ENCODE measurements at regions not wholly inside any gene's neighbourhood (a gene's known extent, or its start where the extent isn't known, plus 50 kb on each side); places are given as distances from the start of the nearest gene placed in this dataset.

- Histone ChIP-seq H3K9ac (ENCODE audit: low read length) (no peak overlapping the region), H2AFZ (ENCODE audit: low read depth, low read length, poor library complexity, severe bottlenecking) (no peak overlapping the region), H3K36me3 (ENCODE audit: control insufficient read depth in 1 of 2, insufficient read depth in 2 of 2, low read length in 2 of 2) (no peaks in the 10 kb centered on the region), H3K9me3 (ENCODE audit: control insufficient read depth in 1 of 2, insufficient read depth in 1 of 2, low read depth in 1 of 2, low read length in 2 of 2) (peaks cover 5 to 32% of the 10 kb centered on the region in 2 experiments; a peak in 2 of 4 replicates), H3K27ac (ENCODE audit: low read depth, low read length) (no peak overlapping the region), H3K27me3 (ENCODE audit: insufficient read depth, low read length) (no peaks in the 10 kb centered on the region), H3K9me2 (ENCODE audit: insufficient read depth) (no peaks in the 10 kb centered on the region), H3K4me2 (ENCODE audit: low read length) (no peak overlapping the region), H4K20me1 (ENCODE audit: insufficient read depth) (no peaks in the 10 kb centered on the region), H3K79me2 (ENCODE audit: insufficient read depth, low read length) (no peaks in the 10 kb centered on the region), H3K4me3 (replicated peaks in 1 of 2; ENCODE audit: low read depth in 1 of 2, low read length in 2 of 2) (no peak overlapping the region), H3K4me1 (ENCODE audit: control insufficient read depth in 1 of 2, insufficient read depth in 2 of 2, low read length in 2 of 2) (no peaks in the 10 kb centered on the region)
- intact Hi-C loops (cut with micrococcal nuclease) = no loop called here
- DNase-seq (ENCODE audit: low read depth, low spot score) = no peak
- CTCF ChIA-PET = no interaction called here
- no peak for TF ChIP-seq EGR1 (IDR thresholded peaks at IDR 0.05; ENCODE audit: low read depth)
- TF ChIP-seq JUND (IDR thresholded peaks at IDR 0.05) = no peak
- TF ChIP-seq POLR2AphosphoS5 (IDR thresholded peaks at IDR 0.05; ENCODE audit: low read depth, low read length) = no peak
- no peak for TF ChIP-seq ELF1 (IDR thresholded peaks at IDR 0.05; ENCODE audit: borderline replicate concordance, low read depth)
- no peak for TF ChIP-seq FOSL1 (IDR thresholded peaks at IDR 0.05; ENCODE audit: low read depth)
- TF ChIP-seq SRF (IDR thresholded peaks at IDR 0.05; ENCODE audit: low read depth) = no peak
- no peak for TF ChIP-seq SP1 (IDR thresholded peaks at IDR 0.05; ENCODE audit: low read depth)
- no peak for TF ChIP-seq TCF7L2 (IDR thresholded peaks at IDR 0.05; ENCODE audit: borderline replicate concordance, extremely low read depth, insufficient read depth, insufficient read length)
- no peak for TF ChIP-seq EZH2phosphoT487 (IDR thresholded peaks at IDR 0.05; ENCODE audit: borderline replicate concordance)
- TF ChIP-seq POLR2A (IDR thresholded peaks at IDR 0.05; ENCODE audit: borderline replicate concordance, extremely low read depth, insufficient read depth, insufficient read length) = no peak
- no peak for TF ChIP-seq EZH2 (IDR thresholded peaks at IDR 0.05)
- TF ChIP-seq, protein P1, sequence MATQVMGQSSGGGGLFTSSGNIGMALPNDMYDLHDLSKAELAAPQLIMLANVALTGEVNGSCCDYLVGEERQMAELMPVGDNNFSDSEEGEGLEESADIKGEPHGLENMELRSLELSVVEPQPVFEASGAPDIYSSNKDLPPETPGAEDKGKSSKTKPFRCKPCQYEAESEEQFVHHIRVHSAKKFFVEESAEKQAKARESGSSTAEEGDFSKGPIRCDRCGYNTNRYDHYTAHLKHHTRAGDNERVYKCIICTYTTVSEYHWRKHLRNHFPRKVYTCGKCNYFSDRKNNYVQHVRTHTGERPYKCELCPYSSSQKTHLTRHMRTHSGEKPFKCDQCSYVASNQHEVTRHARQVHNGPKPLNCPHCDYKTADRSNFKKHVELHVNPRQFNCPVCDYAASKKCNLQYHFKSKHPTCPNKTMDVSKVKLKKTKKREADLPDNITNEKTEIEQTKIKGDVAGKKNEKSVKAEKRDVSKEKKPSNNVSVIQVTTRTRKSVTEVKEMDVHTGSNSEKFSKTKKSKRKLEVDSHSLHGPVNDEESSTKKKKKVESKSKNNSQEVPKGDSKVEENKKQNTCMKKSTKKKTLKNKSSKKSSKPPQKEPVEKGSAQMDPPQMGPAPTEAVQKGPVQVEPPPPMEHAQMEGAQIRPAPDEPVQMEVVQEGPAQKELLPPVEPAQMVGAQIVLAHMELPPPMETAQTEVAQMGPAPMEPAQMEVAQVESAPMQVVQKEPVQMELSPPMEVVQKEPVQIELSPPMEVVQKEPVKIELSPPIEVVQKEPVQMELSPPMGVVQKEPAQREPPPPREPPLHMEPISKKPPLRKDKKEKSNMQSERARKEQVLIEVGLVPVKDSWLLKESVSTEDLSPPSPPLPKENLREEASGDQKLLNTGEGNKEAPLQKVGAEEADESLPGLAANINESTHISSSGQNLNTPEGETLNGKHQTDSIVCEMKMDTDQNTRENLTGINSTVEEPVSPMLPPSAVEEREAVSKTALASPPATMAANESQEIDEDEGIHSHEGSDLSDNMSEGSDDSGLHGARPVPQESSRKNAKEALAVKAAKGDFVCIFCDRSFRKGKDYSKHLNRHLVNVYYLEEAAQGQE (IDR thresholded peaks at IDR 0.05; ENCODE audit: low read depth) = no peak
- TF ChIP-seq ZNF274 (IDR thresholded peaks at IDR 0.05; ENCODE audit: low read depth, low read length) = no peak
- TF ChIP-seq YY1 (IDR thresholded peaks at IDR 0.05; ENCODE audit: extremely low read depth, insufficient replicate concordance, low read depth, low read length) = no peak
- TF ChIP-seq SIN3A (IDR thresholded peaks at IDR 0.05; ENCODE audit: low read depth) = no peak
- TF ChIP-seq CEBPB (IDR thresholded peaks at IDR 0.05; ENCODE audit: low read depth) = no peak
- TF ChIP-seq CTCF (IDR thresholded peaks at IDR 0.05 in 2 of 3, conservative IDR thresholded peaks at IDR 0.05 in 1 of 3; ENCODE audit: borderline replicate concordance in 1 of 3, insufficient read depth in 1 of 3, low read depth in 2 of 3, low read length in 2 of 3) = no peak
- RAD21 ChIA-PET (ENCODE audit: low non-redundant PET in 1 of 2, low total read pairs in 2 of 2, uncharacterized antibody in 2 of 2, unreplicated experiment in 2 of 2) = no interaction called here
- no peak for ATAC-seq
- no TSS peak for BruUV-seq (replicated peaks)
- POLR2A ChIA-PET = no interaction called here
These were observed 1027.1 kb downstream of the TMEM182 start for GRCh38 chr2:103788951-103789350.
